Neuron (in vitro differentiated cells): ENCODE measurements at regions not wholly inside any gene's neighbourhood (a gene's known extent, or its start where the extent isn't known, plus 50 kb on each side); places are given as distances from the start of the nearest gene placed in this dataset.

ENCODE experiments used
- H2AFZ ChIP-seq: one replicate; pipeline ENCODE4 v1.6.1; 2013; ENCODE audit warnings: low read depth, mild to moderate bottlenecking, inconsistent platforms, low read length, moderate library complexity
- H3K27me3 ChIP-seq: one replicate; pipeline ENCODE4 v1.6.1; 2013; ENCODE audit warnings: low read length; ENCODE audit not compliant: insufficient read depth
- H3K36me3 ChIP-seq: one replicate; pipeline ENCODE4 v1.6.1; 2013; ENCODE audit warnings: low read length; ENCODE audit not compliant: insufficient read depth
- H3K4me1 ChIP-seq: one replicate; pipeline ENCODE4 v1.6.1; 2013; ENCODE audit warnings: low read length; ENCODE audit not compliant: insufficient read depth
- H3K4me3 ChIP-seq: 2 replicates; pipeline ENCODE4 v1.5.1; 2013; ENCODE audit warnings: mild to moderate bottlenecking, low read length, moderate library complexity
- H3K9me3 ChIP-seq: one replicate; pipeline ENCODE4 v1.6.1; 2013; ENCODE audit warnings: low read length

DNA sequence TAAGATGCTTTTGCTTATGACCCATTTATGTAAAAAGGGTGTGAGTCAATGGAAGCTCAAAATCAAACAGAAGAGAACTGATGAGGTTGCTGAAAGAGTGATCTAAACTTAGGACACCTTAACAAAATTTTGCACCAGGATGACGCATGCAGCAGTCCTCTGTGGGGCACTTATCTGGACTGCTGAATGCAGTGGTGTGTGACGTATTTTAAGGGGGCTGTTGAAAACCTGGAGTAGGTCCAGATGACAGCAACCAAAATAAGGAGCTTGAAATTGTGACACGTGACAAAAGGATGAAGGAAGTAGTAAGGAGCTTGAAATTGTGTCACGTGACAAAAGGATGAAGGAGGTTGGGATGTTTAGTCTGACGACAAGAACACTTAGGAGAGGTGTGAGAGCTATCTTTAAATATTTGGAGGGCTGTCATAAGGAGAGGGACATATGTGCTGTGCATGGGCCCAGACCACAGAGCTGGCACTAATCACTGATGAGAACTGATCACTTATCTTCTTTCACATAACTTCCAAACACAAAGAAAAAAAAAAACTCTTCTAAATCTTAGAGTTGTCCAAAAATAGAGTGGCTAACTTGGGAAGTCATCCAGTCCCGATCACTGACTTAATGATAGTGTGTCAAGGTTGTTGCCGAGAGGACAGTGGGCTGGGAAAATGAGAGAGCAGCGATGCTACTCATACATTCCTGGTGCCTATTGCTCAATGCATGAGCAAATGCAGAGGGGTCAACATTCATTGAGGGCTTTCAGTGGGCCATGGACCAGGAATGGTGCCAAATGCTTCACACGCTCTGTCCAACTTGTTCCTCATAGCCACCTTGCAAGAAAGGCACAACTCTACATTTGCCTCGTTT, 264.2 kb upstream of the ZFHX3 start:
- Histone ChIP-seq H3K4me3 (no peak overlapping the region), H2AFZ (no peak overlapping the region), H3K4me1 (peaks cover 5% of the 10 kb centered on the region), H3K36me3 (no peaks in the 10 kb centered on the region), H3K9me3 (peaks cover 3% of the 10 kb centered on the region), H3K27me3 (no peaks in the 10 kb centered on the region)

GRCh38 chr16:73308771-73309170, 260.8 kb upstream of the ZFHX3 start:
- Histone ChIP-seq H3K4me1 (peaks cover 10% of the 10 kb centered on the region), H2AFZ (no peak overlapping the region), H3K27me3 (no peaks in the 10 kb centered on the region), H3K9me3 (peaks cover 3% of the 10 kb centered on the region), H3K4me3 (no peak overlapping the region), H3K36me3 (no peaks in the 10 kb centered on the region)

DNA sequence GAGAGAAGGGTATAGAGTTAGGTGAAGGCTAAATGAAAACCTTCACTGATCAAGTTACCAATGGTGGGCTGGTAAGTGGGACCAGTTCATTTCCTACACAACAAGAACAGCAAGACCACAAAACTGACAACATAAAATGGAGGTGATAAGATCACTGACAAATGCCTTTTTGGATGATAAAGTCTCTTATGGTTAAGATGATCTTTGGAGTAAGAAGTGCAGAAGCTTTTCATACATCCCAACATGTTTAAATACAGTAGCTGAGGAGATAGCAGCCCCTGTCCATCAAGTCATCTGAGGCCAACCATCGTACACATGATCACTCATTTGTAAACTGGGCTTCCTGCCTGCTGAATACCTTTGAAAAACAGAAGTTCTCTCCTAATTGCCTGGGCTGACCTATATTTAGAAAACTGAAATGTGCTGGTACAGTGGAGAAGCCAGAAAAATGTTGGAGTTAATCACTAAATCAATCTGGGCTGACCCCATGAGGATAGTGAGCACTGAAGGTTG, 259.0 kb upstream of the ZFHX3 start:
- no peak overlapping the region for H3K4me3 ChIP-seq
- H3K27me3 ChIP-seq: no peaks in the 10 kb centered on the region

GRCh38 chr16:73304008-73304774, 256.3 kb upstream of the ZFHX3 start:
- no peak overlapping the region for H2AFZ ChIP-seq
- H3K36me3 ChIP-seq: no peaks in the 10 kb centered on the region
- H3K27me3 ChIP-seq: no peaks in the 10 kb centered on the region
- no peaks in the 10 kb centered on the region for H3K9me3 ChIP-seq
- H3K4me3 ChIP-seq: no peak overlapping the region
- peaks cover 31% of the 10 kb centered on the region for H3K4me1 ChIP-seq

More for the DNA sequence above, 259.0 kb upstream of the ZFHX3 start:
- H2AFZ ChIP-seq: no peak overlapping the region
- no peaks in the 10 kb centered on the region for H3K9me3 ChIP-seq
- H3K36me3 ChIP-seq: no peaks in the 10 kb centered on the region
- peaks cover 20% of the 10 kb centered on the region for H3K4me1 ChIP-seq

GRCh38 chr16:73302942-73303341, 255.0 kb upstream of the ZFHX3 start:
- no peaks in the 10 kb centered on the region for H3K27me3 ChIP-seq
- H2AFZ ChIP-seq: no peak overlapping the region
- no peaks in the 10 kb centered on the region for H3K9me3 ChIP-seq

DNA sequence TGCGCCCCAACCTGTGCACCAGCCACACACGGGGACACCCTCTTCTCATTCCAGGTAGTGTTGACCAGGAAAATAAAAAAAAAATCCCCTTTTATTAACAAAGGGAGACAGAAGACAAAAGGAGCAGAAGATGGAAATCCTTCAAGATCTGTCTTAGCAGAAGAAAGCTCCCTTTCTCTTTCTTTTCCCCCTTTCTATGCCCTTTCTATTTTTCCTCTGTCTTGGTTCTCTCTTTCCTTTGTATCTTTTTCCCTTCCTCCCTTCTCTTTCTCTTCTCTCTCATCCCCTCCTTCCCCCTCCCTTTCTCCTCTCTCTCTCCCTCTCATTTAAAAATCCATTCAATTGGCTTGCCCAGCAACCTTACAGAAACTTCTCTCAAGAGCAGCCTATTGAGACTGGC, 254.1 kb upstream of the ZFHX3 start:
- Histone ChIP-seq H3K9me3 (no peaks in the 10 kb centered on the region), H3K4me3 (no peak overlapping the region), H2AFZ (no peak overlapping the region), H3K27me3 (no peaks in the 10 kb centered on the region), H3K4me1 (peaks cover 39% of the 10 kb centered on the region), H3K36me3 (no peaks in the 10 kb centered on the region)

More at GRCh38 chr16:73302942-73303341, 255.0 kb upstream of the ZFHX3 start:
- Histone ChIP-seq H3K4me1 (peaks cover 39% of the 10 kb centered on the region), H3K4me3 (no peak overlapping the region), H3K36me3 (no peaks in the 10 kb centered on the region)

DNA sequence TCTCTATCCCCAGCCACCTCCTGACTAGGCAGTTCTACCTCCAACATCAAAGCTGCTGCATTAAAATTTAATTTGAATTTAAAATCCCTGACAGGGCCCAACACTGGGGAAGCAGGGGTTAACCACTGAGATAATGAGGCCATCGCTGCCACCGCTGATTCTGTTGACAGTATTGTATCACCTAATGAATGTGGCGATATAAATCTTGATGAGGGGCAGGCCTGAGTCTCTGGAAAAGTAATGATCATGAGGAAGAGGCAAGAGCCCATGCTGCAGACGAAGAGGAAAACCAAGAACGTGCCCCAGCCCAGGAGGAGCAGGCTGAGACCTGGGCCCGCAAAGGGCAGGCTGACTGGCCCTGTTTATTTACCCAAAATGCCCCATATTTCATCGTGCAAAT, 251.4 kb upstream of the ZFHX3 start:
- no peaks in the 10 kb centered on the region for H3K9me3 ChIP-seq
- peaks cover 35% of the 10 kb centered on the region for H3K4me1 ChIP-seq
- no peaks in the 10 kb centered on the region for H3K27me3 ChIP-seq
- H2AFZ ChIP-seq: no peak overlapping the region
- no peaks in the 10 kb centered on the region for H3K36me3 ChIP-seq
- H3K4me3 ChIP-seq: no peak overlapping the region

DNA sequence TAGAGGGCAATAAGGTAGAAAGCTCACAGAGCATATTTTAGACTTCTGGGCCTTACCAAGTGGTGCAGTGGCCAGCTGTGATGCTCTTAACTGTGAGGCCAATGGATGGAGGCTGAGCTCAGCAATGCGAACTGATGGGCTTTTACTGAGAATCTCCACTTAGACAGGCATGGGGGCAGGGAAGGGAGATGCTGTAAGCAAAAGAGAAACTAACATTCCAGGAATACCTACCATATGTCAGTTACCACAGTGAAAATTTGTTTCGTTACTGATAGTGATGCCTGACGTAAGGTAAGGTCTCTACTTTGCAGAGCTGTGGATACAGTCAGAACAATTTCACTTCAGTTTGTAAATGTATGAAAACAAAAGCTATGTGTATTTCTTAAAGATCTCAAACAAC, 250.6 kb upstream of the ZFHX3 start:
- Histone ChIP-seq H2AFZ (no peak overlapping the region), H3K4me3 (no peak overlapping the region), H3K36me3 (no peaks in the 10 kb centered on the region), H3K9me3 (no peaks in the 10 kb centered on the region), H3K27me3 (no peaks in the 10 kb centered on the region), H3K4me1 (peaks cover 27% of the 10 kb centered on the region)

GRCh38 chr16:73290258-73290657, 242.3 kb upstream of the ZFHX3 start:
- Histone ChIP-seq H3K4me1 (no peaks in the 10 kb centered on the region), H2AFZ (no peak overlapping the region), H3K27me3 (no peaks in the 10 kb centered on the region), H3K36me3 (no peaks in the 10 kb centered on the region), H3K4me3 (no peak overlapping the region), H3K9me3 (peaks cover 2% of the 10 kb centered on the region)

GRCh38 chr16:73289232-73289631, 241.3 kb upstream of the ZFHX3 start:
- no peaks in the 10 kb centered on the region for H3K36me3 ChIP-seq
- H3K9me3 ChIP-seq: peaks cover 2% of the 10 kb centered on the region
- H3K4me1 ChIP-seq: no peaks in the 10 kb centered on the region
- H3K4me3 ChIP-seq: no peak overlapping the region
- no peaks in the 10 kb centered on the region for H3K27me3 ChIP-seq
- no peak overlapping the region for H2AFZ ChIP-seq

- no peak overlapping the region for H3K4me3 ChIP-seq
- H2AFZ ChIP-seq: no peak overlapping the region
- H3K9me3 ChIP-seq: peaks cover 2% of the 10 kb centered on the region
- H3K4me1 ChIP-seq: no peaks in the 10 kb centered on the region
- no peaks in the 10 kb centered on the region for H3K36me3 ChIP-seq
- H3K27me3 ChIP-seq: no peaks in the 10 kb centered on the region
Observed at GRCh38 chr16:73288520-73288919, 240.6 kb upstream of the ZFHX3 start.

DNA sequence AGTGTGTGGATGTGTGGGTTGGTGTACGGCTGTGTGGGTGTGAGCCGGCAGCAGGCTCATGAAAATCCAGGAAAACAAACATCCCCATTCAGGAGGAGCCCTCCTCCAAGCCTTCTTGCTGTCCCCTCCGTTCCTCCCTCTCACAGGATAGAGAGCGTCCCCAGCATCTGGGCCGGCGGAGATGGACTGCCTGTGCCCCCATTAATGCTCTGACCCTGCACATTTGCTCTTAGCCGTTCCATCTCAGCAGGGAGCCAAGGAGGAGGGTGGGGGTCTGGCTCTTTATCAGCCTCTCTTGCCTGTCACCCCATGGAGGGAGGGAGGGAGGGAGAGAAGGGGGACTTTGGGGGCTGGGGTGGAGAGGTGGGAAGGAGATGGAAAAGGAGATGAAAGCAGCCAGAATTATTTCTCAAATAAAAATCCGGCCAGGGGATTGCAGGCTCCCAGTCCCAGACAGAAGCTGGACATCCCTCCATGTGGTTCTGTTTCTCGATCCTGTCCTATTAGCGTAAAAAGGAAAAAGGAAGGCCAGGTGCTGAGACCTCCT, 240.0 kb upstream of the ZFHX3 start:
- no peak overlapping the region for H2AFZ ChIP-seq
- H3K4me1 ChIP-seq: no peaks in the 10 kb centered on the region

More for the DNA sequence above, 240.0 kb upstream of the ZFHX3 start:
- no peaks in the 10 kb centered on the region for H3K27me3 ChIP-seq
- no peaks in the 10 kb centered on the region for H3K36me3 ChIP-seq
- peaks cover 2% of the 10 kb centered on the region for H3K9me3 ChIP-seq
- H3K4me3 ChIP-seq: no peak overlapping the region
